ENCODE measurements at regions not wholly inside any gene's neighbourhood (a gene's known extent, or its start where the extent isn't known, plus 50 kb on each side); places are given as distances from the start of the nearest gene placed in this dataset.
"Not testable (repeated sequence)": the region's sequence is repeated elsewhere in the genome, so short reads cannot be mapped to it uniquely, and the experiment has no call there.

GRCh38 chr14:25828562-25828961 is 769.3 kb downstream of the NOVA1 start:
- Histone ChIP-seq H3K27me3 (replicated peaks; ENCODE audit: insufficient read depth, low read depth, low read length, poor library complexity) (no peaks in the 10 kb centered on the region), H3K9me3 (ENCODE audit: low read depth, low read length, poor library complexity, severe bottlenecking) (no peaks in the 10 kb centered on the region), H3K27ac (ENCODE audit: low read depth, low read length, poor library complexity, severe bottlenecking) (no peak overlapping the region), H3K4me1 (ENCODE audit: insufficient read depth, low read length, poor library complexity, severe bottlenecking) (peaks cover 7% of the 10 kb centered on the region), H3K4me3 (ENCODE audit: low read depth, low read length, poor library complexity, severe bottlenecking) (no peak overlapping the region), H3K36me3 (ENCODE audit: insufficient read depth, low read length, poor library complexity, severe bottlenecking) (no peaks in the 10 kb centered on the region)
- POLR2A ChIA-PET (ENCODE audit: low non-redundant PET): no interaction called here
- no peak for DNase-seq (ENCODE audit: low spot score)
- BruUV-seq (replicated peaks): no TSS peak
- TF ChIP-seq, protein P1, sequence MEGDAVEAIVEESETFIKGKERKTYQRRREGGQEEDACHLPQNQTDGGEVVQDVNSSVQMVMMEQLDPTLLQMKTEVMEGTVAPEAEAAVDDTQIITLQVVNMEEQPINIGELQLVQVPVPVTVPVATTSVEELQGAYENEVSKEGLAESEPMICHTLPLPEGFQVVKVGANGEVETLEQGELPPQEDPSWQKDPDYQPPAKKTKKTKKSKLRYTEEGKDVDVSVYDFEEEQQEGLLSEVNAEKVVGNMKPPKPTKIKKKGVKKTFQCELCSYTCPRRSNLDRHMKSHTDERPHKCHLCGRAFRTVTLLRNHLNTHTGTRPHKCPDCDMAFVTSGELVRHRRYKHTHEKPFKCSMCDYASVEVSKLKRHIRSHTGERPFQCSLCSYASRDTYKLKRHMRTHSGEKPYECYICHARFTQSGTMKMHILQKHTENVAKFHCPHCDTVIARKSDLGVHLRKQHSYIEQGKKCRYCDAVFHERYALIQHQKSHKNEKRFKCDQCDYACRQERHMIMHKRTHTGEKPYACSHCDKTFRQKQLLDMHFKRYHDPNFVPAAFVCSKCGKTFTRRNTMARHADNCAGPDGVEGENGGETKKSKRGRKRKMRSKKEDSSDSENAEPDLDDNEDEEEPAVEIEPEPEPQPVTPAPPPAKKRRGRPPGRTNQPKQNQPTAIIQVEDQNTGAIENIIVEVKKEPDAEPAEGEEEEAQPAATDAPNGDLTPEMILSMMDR (conservative IDR thresholded peaks at IDR 0.05; ENCODE audit: low read depth, low read length): no peak
- TF ChIP-seq EZH2 (IDR thresholded peaks at IDR 0.05; ENCODE audit: borderline replicate concordance, low read depth, low read length, poor library complexity, severe bottlenecking): no peak
- intact Hi-C loops (cut with micrococcal nuclease; ENCODE audit: unreplicated experiment): no loop called here
- CTCF ChIA-PET: interaction anchor here (0.6 kb wide), 1 partner anchor 424 kb away, joined by 4 read pairs; no protein-coding TSS in a partner anchor

- no TSS peak for BruUV-seq (replicated peaks)
- no peak for TF ChIP-seq EZH2 (IDR thresholded peaks at IDR 0.05; ENCODE audit: borderline replicate concordance, low read depth, low read length, poor library complexity, severe bottlenecking)
- TF ChIP-seq, protein P1 (conservative IDR thresholded peaks at IDR 0.05; ENCODE audit: low read depth, low read length): no peak
- DNase-seq (ENCODE audit: low spot score): no peak
- H3K27me3 ChIP-seq (replicated peaks; ENCODE audit: insufficient read depth, low read depth, low read length, poor library complexity): no peaks in the 10 kb centered on the region
- no peaks in the 10 kb centered on the region for H3K4me1 ChIP-seq (ENCODE audit: insufficient read depth, low read length, poor library complexity, severe bottlenecking)
- no peak overlapping the region for H3K27ac ChIP-seq (ENCODE audit: low read depth, low read length, poor library complexity, severe bottlenecking)
- H3K4me3 ChIP-seq (ENCODE audit: low read depth, low read length, poor library complexity, severe bottlenecking): no peak overlapping the region
- H3K36me3 ChIP-seq (ENCODE audit: insufficient read depth, low read length, poor library complexity, severe bottlenecking): no peaks in the 10 kb centered on the region
- H3K9me3 ChIP-seq (ENCODE audit: low read depth, low read length, poor library complexity, severe bottlenecking): no peaks in the 10 kb centered on the region
- CTCF ChIA-PET: no interaction called here
- POLR2A ChIA-PET (ENCODE audit: low non-redundant PET): no interaction called here
- intact Hi-C loops (cut with micrococcal nuclease; ENCODE audit: unreplicated experiment): no loop called here
These were observed 771.7 kb downstream of the NOVA1 start for GRCh38 chr14:25826105-25826504.

DNA sequence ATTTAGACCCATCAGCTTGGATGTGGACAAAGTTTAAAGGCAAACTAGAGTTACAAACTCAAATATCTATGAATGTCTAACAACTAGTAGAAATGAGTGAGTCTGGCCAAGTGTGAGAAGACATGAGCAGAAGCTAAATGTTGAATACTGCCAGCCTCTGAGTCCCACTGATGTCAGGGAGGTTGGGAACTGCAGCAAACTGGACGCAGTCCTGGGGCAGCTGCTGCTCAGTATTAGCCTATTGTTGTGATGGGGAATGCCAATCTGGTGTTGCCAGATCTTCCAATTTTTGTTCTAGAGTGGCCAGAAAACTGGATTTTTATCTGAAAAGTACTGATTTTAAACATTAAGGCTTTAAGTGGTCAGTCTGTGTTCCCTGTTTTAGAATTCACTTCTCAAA is 770.4 kb upstream of the STXBP6 start:
- H3K36me3 ChIP-seq (ENCODE audit: insufficient read depth, low read length, poor library complexity, severe bottlenecking): no peaks in the 10 kb centered on the region
- intact Hi-C loops (cut with micrococcal nuclease; ENCODE audit: unreplicated experiment): no loop called here
- H3K4me1 ChIP-seq (ENCODE audit: insufficient read depth, low read length, poor library complexity, severe bottlenecking): no peaks in the 10 kb centered on the region
- H3K27me3 ChIP-seq (replicated peaks; ENCODE audit: insufficient read depth, low read depth, low read length, poor library complexity): no peaks in the 10 kb centered on the region
- POLR2A ChIA-PET (ENCODE audit: low non-redundant PET): no interaction called here
- no peaks in the 10 kb centered on the region for H3K9me3 ChIP-seq (ENCODE audit: low read depth, low read length, poor library complexity, severe bottlenecking)
- no peak for DNase-seq (ENCODE audit: low spot score)
- CTCF ChIA-PET: no interaction called here
- TF ChIP-seq EZH2 (IDR thresholded peaks at IDR 0.05; ENCODE audit: borderline replicate concordance, low read depth, low read length, poor library complexity, severe bottlenecking): no peak
- BruUV-seq (replicated peaks): no TSS peak
- no peak overlapping the region for H3K4me3 ChIP-seq (ENCODE audit: low read depth, low read length, poor library complexity, severe bottlenecking)
- H3K27ac ChIP-seq (ENCODE audit: low read depth, low read length, poor library complexity, severe bottlenecking): no peak overlapping the region

DNA sequence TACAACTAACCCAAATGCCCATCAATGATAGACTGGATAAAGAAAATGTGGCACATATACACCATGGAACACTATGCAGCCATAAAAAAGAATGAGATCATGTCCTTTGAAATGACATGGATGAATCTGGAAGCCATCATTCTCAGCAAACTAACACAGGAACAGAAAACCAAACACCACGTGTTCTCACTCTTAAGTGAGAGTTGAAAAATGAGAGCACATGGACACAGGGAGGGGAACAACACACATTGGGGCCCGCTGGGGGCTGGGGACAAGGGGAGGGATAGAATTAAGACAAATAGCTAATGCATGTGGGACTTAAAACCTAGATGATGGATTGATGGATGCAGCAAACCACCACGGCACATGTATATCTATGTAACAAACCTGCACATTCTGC is 764.7 kb upstream of the STXBP6 start:
- H3K4me1 ChIP-seq (ENCODE audit: insufficient read depth, low read length, poor library complexity, severe bottlenecking); intact Hi-C loops (cut with micrococcal nuclease; ENCODE audit: unreplicated experiment); H3K27ac ChIP-seq (ENCODE audit: low read depth, low read length, poor library complexity, severe bottlenecking); H3K36me3 ChIP-seq (ENCODE audit: insufficient read depth, low read length, poor library complexity, severe bottlenecking); H3K27me3 ChIP-seq (replicated peaks; ENCODE audit: insufficient read depth, low read depth, low read length, poor library complexity); H3K9me3 ChIP-seq (ENCODE audit: low read depth, low read length, poor library complexity, severe bottlenecking); H3K4me3 ChIP-seq (ENCODE audit: low read depth, low read length, poor library complexity, severe bottlenecking); DNase-seq (ENCODE audit: low spot score); CTCF ChIA-PET; BruUV-seq (replicated peaks); POLR2A ChIA-PET (ENCODE audit: low non-redundant PET): not testable (repeated sequence)

Measured in A673 (cell line).